ENCODE measurements at regions not wholly inside any gene's neighbourhood (a gene's known extent, or its start where the extent isn't known, plus 50 kb on each side); places are given as distances from the start of the nearest gene placed in this dataset.

DNA sequence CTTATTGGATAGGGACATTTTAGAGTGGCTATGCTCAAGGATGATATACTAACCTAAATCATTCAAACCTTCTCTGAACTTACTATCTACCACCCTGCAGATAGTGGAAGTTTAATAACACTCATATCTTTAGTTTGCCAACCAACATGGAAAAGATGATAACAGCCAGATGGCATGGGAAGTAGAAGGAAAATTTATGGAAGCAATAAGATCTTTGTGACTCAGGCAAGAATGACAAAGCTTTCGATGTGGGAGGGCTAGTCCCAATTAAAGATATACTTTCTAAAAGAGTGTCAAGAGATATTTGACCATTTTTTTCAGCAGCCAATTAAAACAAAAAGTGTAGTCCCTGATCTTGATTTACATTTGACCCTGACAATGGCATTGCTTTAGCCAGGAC is 631.7 kb downstream of the RPS29 start:
- no peak overlapping the region for H3K4me3 Mint-ChIP-seq
- Histone ChIP-seq H3K4me3 (ENCODE audit: control extremely low read depth in 1 of 5, extremely low read depth in 1 of 5, insufficient read depth in 1 of 5, low read depth in 2 of 5, low read length in 4 of 5) (no peak overlapping the region), H3K27me3 (replicated peaks in 1 of 4; ENCODE audit: control extremely low read depth in 1 of 4, control insufficient read depth in 3 of 4, insufficient read depth in 4 of 4, low read length in 3 of 4) (no peaks in the 10 kb centered on the region), H2AFZ (ENCODE audit: insufficient read depth, low read depth, low read length, poor library complexity, severe bottlenecking) (no peak overlapping the region), H4K20me1 (ENCODE audit: control insufficient read depth, insufficient read depth, low read length, poor library complexity, severe bottlenecking) (no peaks in the 10 kb centered on the region), H3K79me2 (ENCODE audit: control insufficient read depth, insufficient read depth, low read length) (no peaks in the 10 kb centered on the region), H3K36me3 (replicated peaks in 1 of 2; ENCODE audit: control extremely low read depth in 1 of 2, control insufficient read depth in 1 of 2, extremely low read depth in 1 of 2, insufficient read depth in 2 of 2, low read length in 1 of 2) (no peaks in the 10 kb centered on the region), H3K27ac (ENCODE audit: low read length in 2 of 2) (no peak overlapping the region), H3K9ac (ENCODE audit: low read length) (no peak overlapping the region), H3K4me2 (replicated peaks; ENCODE audit: low read depth, low read length, poor library complexity, severe bottlenecking) (no peak overlapping the region), H3K9me3 (ENCODE audit: control extremely low read depth in 1 of 3, control insufficient read depth in 2 of 3, insufficient read depth in 1 of 3, low read length in 2 of 3) (peaks cover 0 to 4% (median 1%) of the 10 kb centered on the region in 3 donors), H3K4me1 (ENCODE audit: control insufficient read depth in 2 of 2, insufficient read depth in 2 of 2, low read length in 2 of 2) (no peaks in the 10 kb centered on the region)
- H3K4me1 Mint-ChIP-seq, result peaks cover 9% of the 10 kb centered on the region
- H3K27me3 Mint-ChIP-seq, result peaks cover 15% of the 10 kb centered on the region
- H3K9me3 Mint-ChIP-seq (ENCODE audit: insufficient read depth), result no peaks in the 10 kb centered on the region
- no peak for DNase-seq
- ChIA-PET CTCF (no interaction called here), POLR2A (no interaction called here)
- TF ChIP-seq EZH2 (IDR thresholded peaks at IDR 0.05; ENCODE audit: borderline replicate concordance, insufficient read depth, low read depth, low read length, poor library complexity, severe bottlenecking), result no peak
- TF ChIP-seq, protein P1, sequence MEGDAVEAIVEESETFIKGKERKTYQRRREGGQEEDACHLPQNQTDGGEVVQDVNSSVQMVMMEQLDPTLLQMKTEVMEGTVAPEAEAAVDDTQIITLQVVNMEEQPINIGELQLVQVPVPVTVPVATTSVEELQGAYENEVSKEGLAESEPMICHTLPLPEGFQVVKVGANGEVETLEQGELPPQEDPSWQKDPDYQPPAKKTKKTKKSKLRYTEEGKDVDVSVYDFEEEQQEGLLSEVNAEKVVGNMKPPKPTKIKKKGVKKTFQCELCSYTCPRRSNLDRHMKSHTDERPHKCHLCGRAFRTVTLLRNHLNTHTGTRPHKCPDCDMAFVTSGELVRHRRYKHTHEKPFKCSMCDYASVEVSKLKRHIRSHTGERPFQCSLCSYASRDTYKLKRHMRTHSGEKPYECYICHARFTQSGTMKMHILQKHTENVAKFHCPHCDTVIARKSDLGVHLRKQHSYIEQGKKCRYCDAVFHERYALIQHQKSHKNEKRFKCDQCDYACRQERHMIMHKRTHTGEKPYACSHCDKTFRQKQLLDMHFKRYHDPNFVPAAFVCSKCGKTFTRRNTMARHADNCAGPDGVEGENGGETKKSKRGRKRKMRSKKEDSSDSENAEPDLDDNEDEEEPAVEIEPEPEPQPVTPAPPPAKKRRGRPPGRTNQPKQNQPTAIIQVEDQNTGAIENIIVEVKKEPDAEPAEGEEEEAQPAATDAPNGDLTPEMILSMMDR (IDR thresholded peaks at IDR 0.05), result no peak
- no peak for ATAC-seq (ENCODE audit: low read depth)
- no peak overlapping the region for H3K27ac Mint-ChIP-seq
- no CpG with 5 or more reads among the region's 1 CpG for WGBS (ENCODE audit: insufficient coverage)
- intact Hi-C loops (cut with micrococcal nuclease), result no loop called here

DNA sequence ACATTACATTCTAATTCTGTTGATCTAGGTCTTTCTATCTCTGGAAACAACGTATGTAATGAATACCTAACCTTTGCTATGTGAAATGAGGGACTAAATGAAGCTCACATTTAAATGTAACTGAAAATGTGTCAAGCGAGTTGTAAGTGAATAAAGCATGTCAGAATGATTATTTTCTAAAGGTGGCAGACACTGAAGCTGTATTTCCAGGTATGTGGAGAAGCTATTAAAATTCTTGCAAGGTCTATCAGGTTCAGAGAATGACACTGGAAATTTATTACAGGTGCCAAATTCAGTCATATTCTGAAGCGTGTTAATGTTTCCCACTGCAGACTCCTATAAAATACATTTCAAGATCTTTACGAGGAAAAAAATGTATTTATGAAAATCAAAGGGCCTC is 641.4 kb downstream of the RPS29 start:
- intact Hi-C loops (cut with micrococcal nuclease), result no loop called here

More for the DNA sequence above, 641.4 kb downstream of the RPS29 start:
- H3K4me1 ChIP-seq (ENCODE audit: control insufficient read depth in 2 of 2, insufficient read depth in 2 of 2, low read length in 2 of 2), result no peaks in the 10 kb centered on the region
- no CpG with 5 or more reads among the region's 4 CpGs for WGBS (ENCODE audit: insufficient coverage)
- H4K20me1 ChIP-seq (ENCODE audit: control insufficient read depth, insufficient read depth, low read length, poor library complexity, severe bottlenecking), result no peaks in the 10 kb centered on the region
- Mint-ChIP-seq H3K9me3 (ENCODE audit: insufficient read depth) (no peaks in the 10 kb centered on the region), H3K27ac (no peak overlapping the region), H3K4me1 (no peaks in the 10 kb centered on the region), H3K27me3 (peaks cover 8% of the 10 kb centered on the region), H3K4me3 (no peak overlapping the region)
- H3K27ac ChIP-seq (ENCODE audit: low read length in 2 of 2), result no peak overlapping the region
- no peak overlapping the region for H3K9ac ChIP-seq (ENCODE audit: low read length)
- H3K9me3 ChIP-seq (ENCODE audit: control extremely low read depth in 1 of 3, control insufficient read depth in 2 of 3, insufficient read depth in 1 of 3, low read length in 2 of 3), result no peaks in the 10 kb centered on the region
- H3K27me3 ChIP-seq (replicated peaks in 1 of 4; ENCODE audit: control extremely low read depth in 1 of 4, control insufficient read depth in 3 of 4, insufficient read depth in 4 of 4, low read length in 3 of 4), result no peaks in the 10 kb centered on the region
- ATAC-seq (ENCODE audit: low read depth), result no peak
- no peaks in the 10 kb centered on the region for H3K79me2 ChIP-seq (ENCODE audit: control insufficient read depth, insufficient read depth, low read length)
- H3K4me2 ChIP-seq (replicated peaks; ENCODE audit: low read depth, low read length, poor library complexity, severe bottlenecking), result no peak overlapping the region
- TF ChIP-seq, protein P1 (IDR thresholded peaks at IDR 0.05), result no peak
- TF ChIP-seq EZH2 (IDR thresholded peaks at IDR 0.05; ENCODE audit: borderline replicate concordance, insufficient read depth, low read depth, low read length, poor library complexity, severe bottlenecking), result no peak
- POLR2A ChIA-PET, result no interaction called here
- no peaks in the 10 kb centered on the region for H3K36me3 ChIP-seq (replicated peaks in 1 of 2; ENCODE audit: control extremely low read depth in 1 of 2, control insufficient read depth in 1 of 2, extremely low read depth in 1 of 2, insufficient read depth in 2 of 2, low read length in 1 of 2)
- CTCF ChIA-PET, result no interaction called here
- H3K4me3 ChIP-seq (ENCODE audit: control extremely low read depth in 1 of 5, extremely low read depth in 1 of 5, insufficient read depth in 1 of 5, low read depth in 2 of 5, low read length in 4 of 5), result no peak overlapping the region
- no peak overlapping the region for H2AFZ ChIP-seq (ENCODE audit: insufficient read depth, low read depth, low read length, poor library complexity, severe bottlenecking)
- no peak for DNase-seq
